ENCODE measurements at regions not wholly inside any gene's neighbourhood (a gene's known extent, or its start where the extent isn't known, plus 50 kb on each side); places are given as distances from the start of the nearest gene placed in this dataset.

DNA sequence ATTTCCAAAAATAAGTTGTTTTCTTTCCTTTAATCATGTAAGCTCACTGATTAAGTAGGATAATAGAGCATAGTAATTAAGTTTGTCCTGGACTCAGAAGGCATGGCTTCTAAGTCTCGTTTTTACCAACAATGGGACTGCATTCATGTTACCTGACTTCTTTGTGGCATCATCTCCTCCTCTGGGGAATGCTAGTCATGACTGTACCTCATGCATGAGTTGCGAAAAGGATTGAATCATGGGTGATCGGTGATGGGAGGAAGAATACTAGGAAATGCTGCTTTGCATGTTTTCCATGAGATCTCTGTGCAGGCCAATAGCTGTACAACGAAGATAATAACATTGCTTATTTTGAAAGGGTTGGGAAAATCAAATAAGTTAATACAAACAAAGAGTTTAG lies 981.6 kb downstream of the CNTNAP5 start:
- TF ChIP-seq, protein P1, sequence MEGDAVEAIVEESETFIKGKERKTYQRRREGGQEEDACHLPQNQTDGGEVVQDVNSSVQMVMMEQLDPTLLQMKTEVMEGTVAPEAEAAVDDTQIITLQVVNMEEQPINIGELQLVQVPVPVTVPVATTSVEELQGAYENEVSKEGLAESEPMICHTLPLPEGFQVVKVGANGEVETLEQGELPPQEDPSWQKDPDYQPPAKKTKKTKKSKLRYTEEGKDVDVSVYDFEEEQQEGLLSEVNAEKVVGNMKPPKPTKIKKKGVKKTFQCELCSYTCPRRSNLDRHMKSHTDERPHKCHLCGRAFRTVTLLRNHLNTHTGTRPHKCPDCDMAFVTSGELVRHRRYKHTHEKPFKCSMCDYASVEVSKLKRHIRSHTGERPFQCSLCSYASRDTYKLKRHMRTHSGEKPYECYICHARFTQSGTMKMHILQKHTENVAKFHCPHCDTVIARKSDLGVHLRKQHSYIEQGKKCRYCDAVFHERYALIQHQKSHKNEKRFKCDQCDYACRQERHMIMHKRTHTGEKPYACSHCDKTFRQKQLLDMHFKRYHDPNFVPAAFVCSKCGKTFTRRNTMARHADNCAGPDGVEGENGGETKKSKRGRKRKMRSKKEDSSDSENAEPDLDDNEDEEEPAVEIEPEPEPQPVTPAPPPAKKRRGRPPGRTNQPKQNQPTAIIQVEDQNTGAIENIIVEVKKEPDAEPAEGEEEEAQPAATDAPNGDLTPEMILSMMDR (IDR thresholded peaks at IDR 0.05 in 8 of 11, conservative IDR thresholded peaks at IDR 0.05 in 3 of 11), result no peak
- no peak for TF ChIP-seq POLR2A (IDR thresholded peaks at IDR 0.05)
- no peak for TF ChIP-seq POLR2AphosphoS5 (IDR thresholded peaks at IDR 0.05)

Data from spleen (tissue), 7 donors.